GM18505 (cell line): ENCODE measurements at regions not wholly inside any gene's neighbourhood (a gene's known extent, or its start where the extent isn't known, plus 50 kb on each side); places are given as distances from the start of the nearest gene placed in this dataset.

ENCODE experiments used
- ATAC-seq: cut with Tn5 transposase; IDR thresholded peaks from one replicate; pipeline ENCODE4 v1.9.1; 2021; ENCODE audit not compliant: unreplicated experiment
- POLR2A ChIP-seq: IDR thresholded peaks from 4 replicates; pipeline ENCODE4 v1.6.1; 2011; ENCODE audit warnings: borderline replicate concordance; ENCODE audit not compliant: insufficient read depth, insufficient read length; ENCODE audit errors: extremely low read depth

GRCh38 chr12:90396556-90396955 is 558.4 kb downstream of the CCER1 start:
- TF ChIP-seq POLR2A, result no peak
- no peak for ATAC-seq

GRCh38 chr12:90393652-90394051 is 561.3 kb downstream of the CCER1 start:
- no peak for ATAC-seq
- no peak for TF ChIP-seq POLR2A

- ATAC-seq, result no peak
- no peak for TF ChIP-seq POLR2A
Measured at GRCh38 chr12:90393089-90393488, 561.9 kb downstream of the CCER1 start.

- TF ChIP-seq POLR2A, result no peak
Measured at GRCh38 chr12:90390947-90391346, 564.0 kb downstream of the CCER1 start.

GRCh38 chr12:90368081-90368480 is 586.9 kb downstream of the CCER1 start:
- no peak for TF ChIP-seq POLR2A
- no peak for ATAC-seq

More at GRCh38 chr12:90390947-90391346, 564.0 kb downstream of the CCER1 start:
- no peak for ATAC-seq

GRCh38 chr12:90366286-90366685 is 588.7 kb downstream of the CCER1 start:
- ATAC-seq, result no peak
- TF ChIP-seq POLR2A, result no peak

GRCh38 chr12:90360300-90360699 is 594.7 kb downstream of the CCER1 start:
- no peak for ATAC-seq

GRCh38 chr12:90355711-90356355 is 599.1 kb downstream of the CCER1 start:
- TF ChIP-seq POLR2A, result no peak

More at GRCh38 chr12:90360300-90360699, 594.7 kb downstream of the CCER1 start:
- no peak for TF ChIP-seq POLR2A

GRCh38 chr12:90343966-90344365 is 611.0 kb downstream of the CCER1 start:
- ATAC-seq, result no peak
- no peak for TF ChIP-seq POLR2A

More at GRCh38 chr12:90355711-90356355, 599.1 kb downstream of the CCER1 start:
- ATAC-seq, result no peak

- no peak for ATAC-seq
- TF ChIP-seq POLR2A, result no peak
Measured at GRCh38 chr12:90342081-90342480, 612.9 kb downstream of the CCER1 start.

GRCh38 chr12:90339837-90340236 is 615.1 kb downstream of the CCER1 start:
- ATAC-seq, result no peak
- TF ChIP-seq POLR2A, result no peak

- TF ChIP-seq POLR2A, result no peak
- no peak for ATAC-seq
Measured at GRCh38 chr12:90338365-90338764, 616.6 kb downstream of the CCER1 start.

GRCh38 chr12:90337018-90337417 is 618.0 kb downstream of the CCER1 start:
- no peak for TF ChIP-seq POLR2A
- ATAC-seq, result no peak

GRCh38 chr12:90335566-90335965 is 619.4 kb downstream of the CCER1 start:
- TF ChIP-seq POLR2A, result no peak
- ATAC-seq, result no peak

GRCh38 chr12:90333939-90334338 is 621.0 kb downstream of the CCER1 start:
- no peak for ATAC-seq
- TF ChIP-seq POLR2A, result no peak
